GM23338 (cell line): ENCODE measurements at regions not wholly inside any gene's neighbourhood (a gene's known extent, or its start where the extent isn't known, plus 50 kb on each side); places are given as distances from the start of the nearest gene placed in this dataset.

Experiments used
- ATAC-seq: fragments of 200-7000 bp; cut with Tn5 transposase; 3 replicates; pipeline ENCODE4 v1.9.1; 2020
- DNase-seq: peaks from one replicate; pipeline ENCODE4 v3.0.0-alpha.2; 2015; ENCODE audit warnings: low spot score
- H2AFZ ChIP-seq: fragments of 200-600 bp; sonication (generic); 2 replicates; pipeline ENCODE4 v1.8.0; 2016; ENCODE audit warnings: antibody characterized with exemption, mild to moderate bottlenecking, moderate library complexity
- H3F3A ChIP-seq: fragments of 200-600 bp; sonication (generic); replicated peaks from 2 replicates; pipeline ENCODE4 v1.8.0; 2017; ENCODE audit warnings: antibody characterized with exemption, mixed run types, low read depth
- H3K27ac ChIP-seq: fragments of 200-600 bp; sonication (generic); 2 replicates; pipeline ENCODE4 v1.6.1; 2016; ENCODE audit warnings: low read depth
- H3K27me3 ChIP-seq: fragments of 200-600 bp; sonication (generic); 2 replicates; pipeline ENCODE4 v1.8.0; 2016; ENCODE audit warnings: mild to moderate bottlenecking, mixed run types, moderate library complexity; ENCODE audit not compliant: insufficient read depth
- H3K36me3 ChIP-seq: fragments of 200-600 bp; sonication (generic); 2 replicates; pipeline ENCODE4 v1.8.0; 2016; ENCODE audit warnings: mild to moderate bottlenecking; ENCODE audit not compliant: insufficient read depth
- H3K4me1 ChIP-seq: fragments of 200-600 bp; sonication (generic); 2 replicates; pipeline ENCODE4 v1.8.0; 2016; ENCODE audit warnings: mild to moderate bottlenecking, moderate library complexity; ENCODE audit not compliant: insufficient read depth
- H3K4me2 ChIP-seq: fragments of 200-600 bp; sonication (generic); 2 replicates; pipeline ENCODE4 v1.7.1; 2017; ENCODE audit warnings: mixed run types
- H3K4me3 ChIP-seq: fragments of 200-600 bp; sonication (generic); 2 replicates; pipeline ENCODE4 v1.6.1; 2016; ENCODE audit warnings: mixed run types
- H3K79me2 ChIP-seq: fragments of 200-600 bp; sonication (generic); replicated peaks from 2 replicates; pipeline ENCODE4 v1.8.0; 2017; ENCODE audit warnings: mild to moderate bottlenecking; ENCODE audit not compliant: insufficient read depth
- H3K9me2 ChIP-seq: fragments of 200-600 bp; sonication (generic); 2 replicates; pipeline ENCODE4 v1.8.0; 2017; ENCODE audit not compliant: insufficient read depth
- H4K20me1 ChIP-seq: fragments of 200-600 bp; sonication (generic); replicated peaks from 2 replicates; pipeline ENCODE4 v1.8.0; 2017; ENCODE audit warnings: mild to moderate bottlenecking; ENCODE audit not compliant: insufficient read depth
- H3K27ac Mint-ChIP-seq: 2 replicates; pipeline ENCODE4 v1.8.0; 2020; ENCODE audit warnings: inconsistent platforms, mild to moderate bottlenecking, moderate library complexity, mixed read lengths
- H3K27me3 Mint-ChIP-seq: 3 replicates; pipeline ENCODE4 v1.8.0; 2022; ENCODE audit warnings: low read depth, mild to moderate bottlenecking, moderate library complexity, mixed read lengths, inconsistent platforms; ENCODE audit not compliant: insufficient read depth, poor library complexity
- H3K36me3 Mint-ChIP-seq: 3 replicates; pipeline ENCODE4 v1.8.0; 2021; ENCODE audit warnings: low read depth, mild to moderate bottlenecking, inconsistent platforms, moderate library complexity, mixed read lengths
- H3K4me1 Mint-ChIP-seq: 3 replicates; pipeline ENCODE4 v1.8.0; 2020; ENCODE audit warnings: mild to moderate bottlenecking, inconsistent platforms, mixed read lengths
- H3K4me3 Mint-ChIP-seq: 3 replicates; pipeline ENCODE4 v1.8.0; 2021; ENCODE audit warnings: moderate library complexity, mild to moderate bottlenecking, inconsistent platforms, mixed read lengths
- H3K9me3 Mint-ChIP-seq: 3 replicates; pipeline ENCODE4 v1.8.0; 2020; ENCODE audit warnings: moderate library complexity, mild to moderate bottlenecking, inconsistent platforms, mixed read lengths
- CREB1 ChIP-seq: fragments of 250-450 bp; sonication (Bioruptor Pico); IDR thresholded peaks from 2 replicates; pipeline ENCODE4 v1.5.0; 2020; ENCODE audit warnings: low read depth, mild to moderate bottlenecking, moderate library complexity
- CTCF ChIP-seq, 2 experiments: fragments of 200-600 bp in 1 of 2; sonication (generic) in 1 of 2; conservative IDR thresholded peaks; 2 replicates each; pipeline versions ENCODE4 v1.5.1 to v1.6.1; 2016 to 2017; ENCODE audit warnings: antibody characterized with exemption in 2 of 2, low read depth in 2 of 2, mild to moderate bottlenecking in 2 of 2, moderate library complexity in 1 of 2
- EZH2 ChIP-seq: fragments of 200-600 bp; sonication (generic); IDR thresholded peaks from one replicate; pipeline ENCODE4 v1.8.0; 2017; ENCODE audit warnings: antibody characterized with exemption, mild to moderate bottlenecking, low read depth; ENCODE audit not compliant: unreplicated experiment
- EZH2phosphoT487 ChIP-seq: fragments of 200-600 bp; sonication (generic); IDR thresholded peaks from one replicate; pipeline ENCODE4 v1.8.1; 2018; ENCODE audit warnings: antibody characterized with exemption; ENCODE audit not compliant: unreplicated experiment
- JUNB ChIP-seq: IDR thresholded peaks from one replicate; pipeline ENCODE4 v1.6.1; 2016; ENCODE audit warnings: antibody characterized with exemption; ENCODE audit not compliant: unreplicated experiment
- NANOG ChIP-seq: IDR thresholded peaks from 2 replicates; pipeline ENCODE4 v1.6.1; 2016; ENCODE audit warnings: antibody characterized with exemption, borderline replicate concordance
- POLR2AphosphoS5 ChIP-seq: IDR thresholded peaks from 2 replicates; pipeline ENCODE4 v1.6.1; 2016; ENCODE audit warnings: antibody characterized with exemption, low read depth
- REST ChIP-seq: IDR thresholded peaks from one replicate; pipeline ENCODE4 v1.6.1; 2018; ENCODE audit warnings: antibody characterized with exemption; ENCODE audit not compliant: unreplicated experiment
- STAT1 ChIP-seq: IDR thresholded peaks from one replicate; pipeline ENCODE4 v1.6.1; 2016; ENCODE audit warnings: antibody characterized with exemption; ENCODE audit not compliant: unreplicated experiment
- ZNF114 ChIP-seq: fragments of 250-450 bp; sonication (Bioruptor Pico); IDR thresholded peaks from 2 replicates; pipeline ENCODE4 v1.5.0; 2020; ENCODE audit warnings: mild to moderate bottlenecking, moderate library complexity
- ZNF331 ChIP-seq: fragments of 250-450 bp; sonication (Bioruptor Pico); IDR thresholded peaks from 2 replicates; pipeline ENCODE4 v1.5.0; 2020; ENCODE audit warnings: low read depth, mild to moderate bottlenecking, moderate library complexity
- TF ChIP-seq, protein P1 (sequence below): IDR thresholded peaks from 2 replicates; pipeline ENCODE4 v1.6.1; 2016; ENCODE audit warnings: antibody characterized with exemption

DNA sequence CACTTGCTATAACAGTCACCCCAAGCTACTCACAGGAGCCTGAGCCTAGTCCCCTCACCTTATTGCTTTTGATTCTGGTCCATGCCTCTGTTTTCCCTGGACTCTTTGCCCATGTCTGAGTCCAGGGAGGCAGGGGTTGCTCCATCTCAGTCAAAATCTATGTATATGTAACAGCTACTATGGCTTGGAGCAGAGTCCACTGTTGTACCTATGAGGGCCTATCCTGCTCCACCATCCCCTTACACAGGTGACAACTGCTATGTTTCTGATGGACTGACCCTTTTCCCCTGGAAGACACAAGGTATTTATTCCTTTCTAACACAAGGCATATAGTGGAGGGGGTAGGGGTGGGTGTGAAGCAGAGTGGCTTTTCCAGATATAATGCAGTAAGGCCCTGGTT, 119.6 kb downstream of the VPREB1 start (continued):
- TF ChIP-seq JUNB (no peak), ZNF331 (CRISPR knock-in tag) (no peak), EZH2 (no peak), REST (no peak), STAT1 (no peak), NANOG (no peak), EZH2phosphoT487 (no peak), CREB1 (CRISPR knock-in tag) (no peak), ZNF114 (CRISPR knock-in tag) (no peak)
- TF ChIP-seq, protein P1, sequence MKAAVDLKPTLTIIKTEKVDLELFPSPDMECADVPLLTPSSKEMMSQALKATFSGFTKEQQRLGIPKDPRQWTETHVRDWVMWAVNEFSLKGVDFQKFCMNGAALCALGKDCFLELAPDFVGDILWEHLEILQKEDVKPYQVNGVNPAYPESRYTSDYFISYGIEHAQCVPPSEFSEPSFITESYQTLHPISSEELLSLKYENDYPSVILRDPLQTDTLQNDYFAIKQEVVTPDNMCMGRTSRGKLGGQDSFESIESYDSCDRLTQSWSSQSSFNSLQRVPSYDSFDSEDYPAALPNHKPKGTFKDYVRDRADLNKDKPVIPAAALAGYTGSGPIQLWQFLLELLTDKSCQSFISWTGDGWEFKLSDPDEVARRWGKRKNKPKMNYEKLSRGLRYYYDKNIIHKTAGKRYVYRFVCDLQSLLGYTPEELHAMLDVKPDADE = no peak

DNA sequence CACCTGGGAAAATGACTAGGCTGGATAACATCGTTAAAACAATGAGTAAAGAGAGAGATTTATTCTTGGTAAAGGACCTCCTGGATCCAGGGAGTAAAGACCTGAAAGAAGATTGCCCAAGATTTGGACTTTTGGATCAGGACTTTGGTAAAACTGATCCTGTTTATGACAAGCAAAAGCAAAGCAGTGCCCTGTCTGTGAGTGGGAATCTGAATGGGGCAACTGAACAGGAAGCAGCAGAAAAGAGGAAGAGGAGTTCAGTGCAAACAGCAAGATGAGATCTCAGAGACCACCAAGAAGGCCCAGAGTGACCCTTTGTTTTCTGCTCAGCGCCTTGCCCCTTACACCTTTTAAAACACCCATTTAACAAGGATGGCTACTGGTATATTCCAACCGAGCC, 122.0 kb downstream of the VPREB1 start:
- ATAC-seq = no peak
- DNase-seq = no peak
- no peaks in the 10 kb centered on the region for H3K4me1 Mint-ChIP-seq
- peaks cover 96% of the 10 kb centered on the region for H3K27me3 Mint-ChIP-seq
- Histone ChIP-seq H3K4me2 (no peak overlapping the region), H3F3A (no peaks in the 10 kb centered on the region), H3K27me3 (peaks cover 100% of the 10 kb centered on the region), H3K79me2 (no peaks in the 10 kb centered on the region), H2AFZ (no peak overlapping the region), H3K9me2 (no peaks in the 10 kb centered on the region), H3K4me1 (no peaks in the 10 kb centered on the region), H3K27ac (no peak overlapping the region), H4K20me1 (peaks cover 11% of the 10 kb centered on the region), H3K4me3 (no peak overlapping the region), H3K36me3 (no peaks in the 10 kb centered on the region)
- H3K9me3 Mint-ChIP-seq = no peaks in the 10 kb centered on the region
- H3K27ac Mint-ChIP-seq = no peak overlapping the region
- H3K4me3 Mint-ChIP-seq = no peak overlapping the region
- no peaks in the 10 kb centered on the region for H3K36me3 Mint-ChIP-seq
- TF ChIP-seq ZNF331 (CRISPR knock-in tag) (no peak), CREB1 (CRISPR knock-in tag) (no peak), POLR2AphosphoS5 (no peak), NANOG (no peak), JUNB (no peak), CTCF (conservative IDR thresholded peaks at IDR 0.05; ENCODE audit: low read depth in 2 of 2) (no peak), ZNF114 (CRISPR knock-in tag) (no peak), EZH2 (no peak), STAT1 (no peak), REST (no peak)
- TF ChIP-seq, protein P1 = no peak
